ENCODE measurements at regions not wholly inside any gene's neighbourhood (a gene's known extent, or its start where the extent isn't known, plus 50 kb on each side); places are given as distances from the start of the nearest gene placed in this dataset.
A peak's percentile ranks its signal among the peaks of the same experiment; 100 is the strongest.
"Not testable (repeated sequence)": the region's sequence is repeated elsewhere in the genome, so short reads cannot be mapped to it uniquely, and the experiment has no call there.

DNA sequence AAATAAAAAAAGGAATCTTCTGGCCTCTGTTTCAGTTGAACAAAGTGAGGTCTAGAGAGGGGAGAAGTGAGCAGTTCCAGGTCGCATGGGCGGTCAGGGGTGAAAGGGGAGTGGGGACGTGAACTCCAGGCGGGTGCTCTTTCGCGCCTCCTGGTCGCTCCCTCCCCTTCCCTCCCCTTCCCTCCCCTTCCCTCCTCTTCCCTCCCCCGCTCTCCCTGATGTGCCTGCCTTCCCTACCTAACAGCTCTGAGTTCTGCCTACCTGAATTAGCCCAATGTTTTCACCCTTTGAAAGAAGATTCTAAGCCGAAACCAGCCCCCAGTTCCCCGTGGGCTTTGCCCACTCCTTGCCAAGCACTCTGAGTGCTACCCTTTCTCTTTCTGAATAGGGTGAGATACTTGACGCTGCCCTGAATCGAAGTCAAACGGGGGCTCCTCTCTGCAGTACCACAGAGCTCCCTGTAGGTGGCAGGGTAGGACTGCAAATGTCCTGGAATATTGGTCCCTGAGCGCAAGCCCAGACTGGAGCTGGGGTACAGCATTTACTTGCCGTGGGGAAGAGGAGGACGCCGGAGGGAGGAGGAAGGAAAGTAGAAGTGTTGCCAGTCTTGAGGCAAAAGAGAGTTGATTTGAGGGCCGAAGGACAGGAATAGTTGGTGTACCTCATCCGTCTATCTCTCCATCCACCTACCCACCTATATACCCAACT, 214.4 kb downstream of the NPIPA7 start:
- H3K4me3 ChIP-seq (ENCODE audit: low read length) = peak overlapping the region; percentile 43
- H3K36me3 ChIP-seq (ENCODE audit: control insufficient read depth, low read depth, low read length); H3K27me3 ChIP-seq (ENCODE audit: control insufficient read depth, insufficient read depth, low read length); H3K27ac ChIP-seq (ENCODE audit: low read length); H3K4me1 ChIP-seq (ENCODE audit: control insufficient read depth, low read depth, low read length); H3K9me3 ChIP-seq (ENCODE audit: control insufficient read depth, low read depth, low read length); H3K9ac ChIP-seq (ENCODE audit: low read length): not testable (repeated sequence)

- not testable (repeated sequence) for H3K4me3 ChIP-seq (ENCODE audit: low read length); H3K27ac ChIP-seq (ENCODE audit: low read length); H3K9me3 ChIP-seq (ENCODE audit: control insufficient read depth, low read depth, low read length); H3K4me1 ChIP-seq (ENCODE audit: control insufficient read depth, low read depth, low read length); H3K9ac ChIP-seq (ENCODE audit: low read length); H3K27me3 ChIP-seq (ENCODE audit: control insufficient read depth, insufficient read depth, low read length); H3K36me3 ChIP-seq (ENCODE audit: control insufficient read depth, low read depth, low read length)
Observed at GRCh38 chr16:16595029-16595718, 216.2 kb downstream of the NPIPA7 start.

- H3K9ac ChIP-seq (ENCODE audit: low read length); H3K36me3 ChIP-seq (ENCODE audit: control insufficient read depth, low read depth, low read length); H3K4me1 ChIP-seq (ENCODE audit: control insufficient read depth, low read depth, low read length); H3K27ac ChIP-seq (ENCODE audit: low read length); H3K9me3 ChIP-seq (ENCODE audit: control insufficient read depth, low read depth, low read length); H3K27me3 ChIP-seq (ENCODE audit: control insufficient read depth, insufficient read depth, low read length); H3K4me3 ChIP-seq (ENCODE audit: low read length): not testable (repeated sequence)
Observed at GRCh38 chr16:16601239-16601638, 222.3 kb downstream of the NPIPA7 start.

GRCh38 chr16:16607401-16608082, 228.6 kb downstream of the NPIPA7 start:
- not testable (repeated sequence) for H3K9me3 ChIP-seq (ENCODE audit: control insufficient read depth, low read depth, low read length); H3K36me3 ChIP-seq (ENCODE audit: control insufficient read depth, low read depth, low read length)

GRCh38 chr16:16609627-16610026, 230.7 kb downstream of the NPIPA7 start:
- not testable (repeated sequence) for H3K36me3 ChIP-seq (ENCODE audit: control insufficient read depth, low read depth, low read length); H3K4me1 ChIP-seq (ENCODE audit: control insufficient read depth, low read depth, low read length); H3K27ac ChIP-seq (ENCODE audit: low read length); H3K4me3 ChIP-seq (ENCODE audit: low read length); H3K9ac ChIP-seq (ENCODE audit: low read length); H3K9me3 ChIP-seq (ENCODE audit: control insufficient read depth, low read depth, low read length); H3K27me3 ChIP-seq (ENCODE audit: control insufficient read depth, insufficient read depth, low read length)

More at GRCh38 chr16:16607401-16608082, 228.6 kb downstream of the NPIPA7 start:
- not testable (repeated sequence) for H3K27ac ChIP-seq (ENCODE audit: low read length); H3K4me1 ChIP-seq (ENCODE audit: control insufficient read depth, low read depth, low read length); H3K27me3 ChIP-seq (ENCODE audit: control insufficient read depth, insufficient read depth, low read length); H3K4me3 ChIP-seq (ENCODE audit: low read length); H3K9ac ChIP-seq (ENCODE audit: low read length)

DNA sequence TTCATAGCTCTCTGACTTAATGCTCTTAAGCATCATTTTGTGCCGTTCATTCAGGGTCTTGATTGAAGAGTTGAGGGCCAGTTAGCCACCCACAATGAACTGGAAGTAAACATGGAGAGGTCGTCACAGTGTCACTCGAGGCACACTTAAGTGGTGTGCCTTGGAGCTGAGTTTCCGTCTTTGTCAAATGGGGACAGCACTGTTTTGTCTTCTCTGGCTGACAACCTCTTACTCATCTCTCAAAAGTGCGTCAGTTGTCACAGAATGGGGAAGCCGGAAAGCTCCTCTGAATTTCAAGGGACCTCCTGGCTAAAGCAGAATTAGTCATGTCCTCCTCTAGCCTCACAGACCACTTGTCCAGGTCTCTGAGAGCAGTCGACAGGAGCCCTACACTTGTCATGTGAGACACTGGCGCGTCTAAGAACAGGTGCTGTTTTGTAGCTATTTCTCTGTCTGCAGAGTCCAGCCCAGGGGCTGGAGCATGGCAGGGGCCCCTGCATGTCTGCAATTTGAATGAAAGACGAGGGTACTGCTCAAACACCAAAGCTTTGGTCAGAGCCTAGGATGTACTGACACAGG, 231.5 kb downstream of the NPIPA7 start:
- H3K36me3 ChIP-seq (ENCODE audit: control insufficient read depth, low read depth, low read length); H3K27ac ChIP-seq (ENCODE audit: low read length); H3K27me3 ChIP-seq (ENCODE audit: control insufficient read depth, insufficient read depth, low read length); H3K9ac ChIP-seq (ENCODE audit: low read length); H3K9me3 ChIP-seq (ENCODE audit: control insufficient read depth, low read depth, low read length); H3K4me3 ChIP-seq (ENCODE audit: low read length); H3K4me1 ChIP-seq (ENCODE audit: control insufficient read depth, low read depth, low read length): not testable (repeated sequence)

- H3K9me3 ChIP-seq (ENCODE audit: control insufficient read depth, low read depth, low read length); H3K4me1 ChIP-seq (ENCODE audit: control insufficient read depth, low read depth, low read length); H3K27ac ChIP-seq (ENCODE audit: low read length); H3K9ac ChIP-seq (ENCODE audit: low read length); H3K4me3 ChIP-seq (ENCODE audit: low read length); H3K36me3 ChIP-seq (ENCODE audit: control insufficient read depth, low read depth, low read length); H3K27me3 ChIP-seq (ENCODE audit: control insufficient read depth, insufficient read depth, low read length): not testable (repeated sequence)
Observed at GRCh38 chr16:16613212-16613611, 234.3 kb downstream of the NPIPA7 start.

GRCh38 chr16:16614484-16614883, 235.5 kb downstream of the NPIPA7 start:
- not testable (repeated sequence) for H3K36me3 ChIP-seq (ENCODE audit: control insufficient read depth, low read depth, low read length); H3K9me3 ChIP-seq (ENCODE audit: control insufficient read depth, low read depth, low read length); H3K27ac ChIP-seq (ENCODE audit: low read length); H3K9ac ChIP-seq (ENCODE audit: low read length); H3K4me3 ChIP-seq (ENCODE audit: low read length); H3K27me3 ChIP-seq (ENCODE audit: control insufficient read depth, insufficient read depth, low read length); H3K4me1 ChIP-seq (ENCODE audit: control insufficient read depth, low read depth, low read length)

- not testable (repeated sequence) for H3K36me3 ChIP-seq (ENCODE audit: control insufficient read depth, low read depth, low read length); H3K27me3 ChIP-seq (ENCODE audit: control insufficient read depth, insufficient read depth, low read length); H3K27ac ChIP-seq (ENCODE audit: low read length); H3K4me3 ChIP-seq (ENCODE audit: low read length); H3K9me3 ChIP-seq (ENCODE audit: control insufficient read depth, low read depth, low read length); H3K4me1 ChIP-seq (ENCODE audit: control insufficient read depth, low read depth, low read length); H3K9ac ChIP-seq (ENCODE audit: low read length)
Observed at GRCh38 chr16:16618963-16619465, 240.1 kb downstream of the NPIPA7 start.

DNA sequence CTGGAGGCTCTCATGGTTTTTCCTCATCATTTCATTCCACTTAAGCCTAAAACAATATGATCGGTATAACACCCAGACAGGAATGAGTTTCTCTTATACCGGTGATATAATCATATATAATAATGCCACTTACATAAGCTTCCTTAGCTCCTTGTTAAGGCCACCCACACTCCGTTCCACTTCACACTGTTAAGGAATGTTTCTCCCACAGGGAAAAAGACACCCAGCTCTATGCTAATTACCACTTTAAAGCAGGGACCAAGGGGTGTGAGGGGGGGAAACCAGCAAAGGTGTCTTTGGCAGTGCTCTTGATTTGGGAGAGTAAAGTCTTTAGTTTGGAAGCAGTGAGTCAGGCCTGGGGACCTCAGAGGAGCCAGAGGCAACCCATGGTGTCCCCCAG, 245.4 kb downstream of the NPIPA7 start:
- not testable (repeated sequence) for H3K27me3 ChIP-seq (ENCODE audit: control insufficient read depth, insufficient read depth, low read length); H3K36me3 ChIP-seq (ENCODE audit: control insufficient read depth, low read depth, low read length); H3K9me3 ChIP-seq (ENCODE audit: control insufficient read depth, low read depth, low read length); H3K4me1 ChIP-seq (ENCODE audit: control insufficient read depth, low read depth, low read length); H3K4me3 ChIP-seq (ENCODE audit: low read length); H3K9ac ChIP-seq (ENCODE audit: low read length); H3K27ac ChIP-seq (ENCODE audit: low read length)

GRCh38 chr16:16625140-16625539, 246.2 kb downstream of the NPIPA7 start:
- not testable (repeated sequence) for H3K4me1 ChIP-seq (ENCODE audit: control insufficient read depth, low read depth, low read length); H3K27me3 ChIP-seq (ENCODE audit: control insufficient read depth, insufficient read depth, low read length); H3K36me3 ChIP-seq (ENCODE audit: control insufficient read depth, low read depth, low read length); H3K27ac ChIP-seq (ENCODE audit: low read length); H3K4me3 ChIP-seq (ENCODE audit: low read length); H3K9me3 ChIP-seq (ENCODE audit: control insufficient read depth, low read depth, low read length); H3K9ac ChIP-seq (ENCODE audit: low read length)

All from iPS-18a (cell line).